ENCODE measurements at regions not wholly inside any gene's neighbourhood (a gene's known extent, or its start where the extent isn't known, plus 50 kb on each side); places are given as distances from the start of the nearest gene placed in this dataset.

DNA sequence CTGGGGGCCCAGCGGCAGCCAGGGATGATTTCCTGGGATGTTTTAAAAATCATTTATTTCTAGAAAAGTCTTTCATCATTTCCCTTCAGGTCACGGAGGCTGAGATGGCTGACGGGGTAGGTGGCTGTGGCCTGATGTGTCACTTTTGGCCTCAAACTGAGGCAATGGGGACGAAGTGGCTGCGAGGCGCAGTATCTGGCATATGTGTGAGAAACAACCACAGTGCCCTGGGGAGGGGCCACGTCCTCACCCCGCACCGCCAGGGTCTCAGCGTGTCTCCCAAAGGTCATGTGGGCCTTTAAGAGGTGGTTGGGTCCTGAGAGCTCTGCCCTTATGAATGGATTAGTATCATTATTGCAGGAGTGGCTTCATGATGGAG, 120.0 kb downstream of the CEBPB start:
- TF ChIP-seq, protein P1, sequence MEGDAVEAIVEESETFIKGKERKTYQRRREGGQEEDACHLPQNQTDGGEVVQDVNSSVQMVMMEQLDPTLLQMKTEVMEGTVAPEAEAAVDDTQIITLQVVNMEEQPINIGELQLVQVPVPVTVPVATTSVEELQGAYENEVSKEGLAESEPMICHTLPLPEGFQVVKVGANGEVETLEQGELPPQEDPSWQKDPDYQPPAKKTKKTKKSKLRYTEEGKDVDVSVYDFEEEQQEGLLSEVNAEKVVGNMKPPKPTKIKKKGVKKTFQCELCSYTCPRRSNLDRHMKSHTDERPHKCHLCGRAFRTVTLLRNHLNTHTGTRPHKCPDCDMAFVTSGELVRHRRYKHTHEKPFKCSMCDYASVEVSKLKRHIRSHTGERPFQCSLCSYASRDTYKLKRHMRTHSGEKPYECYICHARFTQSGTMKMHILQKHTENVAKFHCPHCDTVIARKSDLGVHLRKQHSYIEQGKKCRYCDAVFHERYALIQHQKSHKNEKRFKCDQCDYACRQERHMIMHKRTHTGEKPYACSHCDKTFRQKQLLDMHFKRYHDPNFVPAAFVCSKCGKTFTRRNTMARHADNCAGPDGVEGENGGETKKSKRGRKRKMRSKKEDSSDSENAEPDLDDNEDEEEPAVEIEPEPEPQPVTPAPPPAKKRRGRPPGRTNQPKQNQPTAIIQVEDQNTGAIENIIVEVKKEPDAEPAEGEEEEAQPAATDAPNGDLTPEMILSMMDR (IDR thresholded peaks at IDR 0.05 in 4 of 5, conservative IDR thresholded peaks at IDR 0.05 in 1 of 5): no peak
- no peak for TF ChIP-seq POLR2A (IDR thresholded peaks at IDR 0.05)

Data from gastrocnemius medialis (tissue), 4 donors.